Prostate gland (tissue), 2 donors: ENCODE measurements at regions not wholly inside any gene's neighbourhood (a gene's known extent, or its start where the extent isn't known, plus 50 kb on each side); places are given as distances from the start of the nearest gene placed in this dataset.

Source experiments
- CTCF ChIP-seq, 4 experiments: fragments of 200-600 bp in 2 of 4; fragments of 450-650 bp in 2 of 4; sonication (generic) in 2 of 4; IDR thresholded peaks; 1 replicate in 3 of 4; 2 replicates in 1 of 4; pipeline ENCODE4 v1.5.1; 2016 to 2019; ENCODE audit warnings: antibody characterized with exemption in 4 of 4, mild to moderate bottlenecking in 2 of 4, moderate library complexity in 2 of 4
- POLR2A ChIP-seq: fragments of 450-650 bp; IDR thresholded peaks from one replicate; pipeline ENCODE4 v1.6.1; 2016; ENCODE audit warnings: antibody characterized with exemption, mild to moderate bottlenecking
- POLR2AphosphoS5 ChIP-seq: sonication (generic); formaldehyde crosslinking; IDR thresholded peaks from one replicate; pipeline ENCODE4 v1.6.1; 2017; ENCODE audit warnings: antibody characterized with exemption

- TF ChIP-seq POLR2A = no peak
- no peak for TF ChIP-seq CTCF (IDR thresholded peaks at IDR 0.05)
- TF ChIP-seq POLR2AphosphoS5 = no peak
Observed at GRCh38 chr12:115451151-115451779, 767.3 kb upstream of the TBX3 start.
